Sigmoid colon (tissue), 4 donors: ENCODE measurements at regions not wholly inside any gene's neighbourhood (a gene's known extent, or its start where the extent isn't known, plus 50 kb on each side); places are given as distances from the start of the nearest gene placed in this dataset.

Experiments
- CTCF ChIP-seq, 4 experiments: fragments of 450-650 bp in 3 of 4; fragments of 200-600 bp in 1 of 4; IDR thresholded peaks; one replicate each; pipeline ENCODE4 v1.5.1; 2016 to 2019; ENCODE audit warnings: antibody characterized with exemption in 4 of 4, mild to moderate bottlenecking in 3 of 4, moderate library complexity in 2 of 4
- POLR2A ChIP-seq, 2 donors: fragments of 450-650 bp; IDR thresholded peaks; one replicate each; pipeline ENCODE4 v1.6.1; 2016; ENCODE audit warnings: antibody characterized with exemption in 2 of 2, mild to moderate bottlenecking in 2 of 2, moderate library complexity in 2 of 2
- POLR2AphosphoS5 ChIP-seq, 4 donors: sonication (generic); formaldehyde crosslinking; IDR thresholded peaks; one replicate each; pipeline ENCODE4 v1.6.1; 2017; ENCODE audit warnings: antibody characterized with exemption in 4 of 4

GRCh38 chr10:20355915-20356314 lies 539.7 kb downstream of the PLXDC2 start:
- TF ChIP-seq CTCF (IDR thresholded peaks at IDR 0.05) (no peak), POLR2A (IDR thresholded peaks at IDR 0.05) (no peak), POLR2AphosphoS5 (IDR thresholded peaks at IDR 0.05) (no peak)
